Erythroblast (primary cell): ENCODE measurements at regions not wholly inside any gene's neighbourhood (a gene's known extent, or its start where the extent isn't known, plus 50 kb on each side); places are given as distances from the start of the nearest gene placed in this dataset.

Experiments
- GATA1 ChIP-seq: IDR thresholded peaks from 2 replicates; pipeline ENCODE4 v1.6.1; 2011; ENCODE audit warnings: low read depth, mild to moderate bottlenecking, control low read depth, low read length, moderate library complexity
- POLR2A ChIP-seq: IDR thresholded peaks from 2 replicates; pipeline ENCODE4 v1.6.1; 2011; ENCODE audit warnings: mild to moderate bottlenecking, low read length

DNA sequence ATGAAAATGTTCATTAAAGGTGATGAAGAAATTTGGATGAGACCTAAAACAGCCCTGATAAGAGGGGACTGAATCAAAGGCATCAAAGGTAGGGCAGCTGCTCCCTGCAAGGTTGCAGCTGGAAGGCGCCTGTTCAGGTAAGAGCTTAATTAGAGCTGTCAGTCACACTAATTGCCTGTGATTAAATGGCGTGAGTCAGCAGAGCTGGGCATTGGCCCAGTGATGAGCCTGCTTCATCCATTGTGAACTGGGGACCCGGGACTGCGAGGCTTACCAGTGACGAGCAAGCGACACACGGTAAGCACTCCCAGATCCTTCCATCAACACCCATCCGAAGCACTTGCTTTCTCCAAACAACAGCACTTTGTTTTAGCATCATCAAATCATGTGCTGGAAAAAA is 621.5 kb upstream of the CDH4 start:
- no peak for TF ChIP-seq POLR2A
- TF ChIP-seq GATA1: no peak
